Gastroesophageal sphincter (tissue), 3 donors: ENCODE measurements at regions not wholly inside any gene's neighbourhood (a gene's known extent, or its start where the extent isn't known, plus 50 kb on each side); places are given as distances from the start of the nearest gene placed in this dataset.

ENCODE experiments used
- CTCF ChIP-seq, 4 experiments: fragments of 200-600 bp in 2 of 4; fragments of 450-650 bp in 2 of 4; sonication (generic) in 1 of 4; IDR thresholded peaks; one replicate each; pipeline ENCODE4 v1.5.1; 2017 to 2019; ENCODE audit warnings: antibody characterized with exemption in 4 of 4, mild to moderate bottlenecking in 2 of 4, moderate library complexity in 2 of 4
- EP300 ChIP-seq: sonication (generic); formaldehyde crosslinking; IDR thresholded peaks from one replicate; pipeline ENCODE4 v1.6.1; 2017; ENCODE audit warnings: antibody characterized with exemption, mild to moderate bottlenecking

- no peak for TF ChIP-seq EP300
- TF ChIP-seq CTCF (IDR thresholded peaks at IDR 0.05): no peak
Observed at GRCh38 chr12:131275824-131276223, 322.1 kb downstream of the ADGRD1 start.
